ENCODE measurements at regions not wholly inside any gene's neighbourhood (a gene's known extent, or its start where the extent isn't known, plus 50 kb on each side); places are given as distances from the start of the nearest gene placed in this dataset.
A peak's percentile ranks its signal among the peaks of the same experiment; 100 is the strongest.
"Not testable (repeated sequence)": the region's sequence is repeated elsewhere in the genome, so short reads cannot be mapped to it uniquely, and the experiment has no call there.

DNA sequence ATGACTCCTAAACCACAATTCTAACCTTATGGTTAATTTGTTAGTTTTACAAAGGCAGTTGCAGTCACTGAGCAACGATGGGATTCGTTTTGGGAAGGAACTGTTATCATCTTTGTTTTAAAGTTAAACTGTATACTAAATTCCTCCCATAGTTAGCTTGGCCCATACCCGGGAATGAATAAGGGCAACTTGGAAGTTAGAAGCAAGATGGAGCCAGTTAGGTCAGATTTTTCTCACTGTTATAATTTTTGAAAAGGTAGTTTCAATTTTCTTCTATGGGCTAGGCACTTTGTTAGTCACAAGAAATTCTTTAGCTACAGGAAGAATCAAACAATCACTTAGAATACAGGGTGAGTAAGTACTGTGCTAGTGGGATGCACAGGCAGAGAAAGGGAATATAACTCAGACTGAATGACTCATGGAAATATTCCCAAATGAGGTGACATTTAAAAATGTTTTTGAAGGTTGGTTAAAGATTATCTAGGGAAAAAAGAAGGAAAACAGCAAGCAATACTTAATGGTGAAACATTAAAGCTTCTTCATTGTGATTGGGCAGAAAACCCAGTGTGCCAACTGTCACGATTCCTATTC is 153.6 kb downstream of the MAGEB17 start:
- DNase-seq (ENCODE audit: low read depth in 2 of 2), result no peak

DNA sequence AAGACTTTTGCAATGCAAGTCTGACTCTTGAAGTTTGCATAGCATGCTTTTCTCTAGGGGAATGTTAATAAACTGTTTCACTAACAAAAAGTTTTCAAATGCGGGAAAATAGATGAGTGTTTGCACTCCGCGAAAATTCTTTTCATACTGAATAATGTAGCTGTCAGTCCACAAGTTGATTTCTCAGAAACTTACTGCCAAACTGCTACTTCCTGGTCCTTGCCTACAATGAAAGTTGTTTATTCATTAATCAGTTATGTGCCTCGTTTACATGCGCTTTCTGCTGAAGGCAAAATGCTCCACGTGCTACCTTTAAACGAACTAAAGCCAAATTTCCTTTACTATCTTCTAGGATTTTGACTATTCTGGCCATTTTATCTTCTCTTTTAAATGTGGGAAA is 166.2 kb downstream of the MAGEB17 start:
- no peak for DNase-seq (ENCODE audit: low read depth in 2 of 2)

DNA sequence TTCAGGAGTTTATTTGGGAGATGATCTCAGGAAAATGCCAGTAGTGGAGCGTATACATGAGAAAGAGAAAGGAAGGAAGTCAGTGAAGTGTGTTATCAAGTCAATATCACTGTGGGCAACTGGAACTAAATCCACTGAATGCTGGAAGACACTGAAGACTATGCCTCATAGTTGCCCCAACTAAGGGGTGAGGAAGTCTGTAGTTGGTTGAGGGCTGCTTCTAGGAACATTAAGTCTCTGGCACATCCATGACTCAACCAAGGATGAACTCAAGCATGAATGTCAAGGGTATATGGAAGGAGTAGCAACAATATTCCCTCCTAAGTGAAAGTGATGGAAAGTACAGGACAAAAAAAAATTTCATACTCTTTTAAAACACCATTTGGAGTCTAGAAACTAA is 167.9 kb downstream of the MAGEB17 start:
- DNase-seq (ENCODE audit: low read depth in 2 of 2), result no peak

DNA sequence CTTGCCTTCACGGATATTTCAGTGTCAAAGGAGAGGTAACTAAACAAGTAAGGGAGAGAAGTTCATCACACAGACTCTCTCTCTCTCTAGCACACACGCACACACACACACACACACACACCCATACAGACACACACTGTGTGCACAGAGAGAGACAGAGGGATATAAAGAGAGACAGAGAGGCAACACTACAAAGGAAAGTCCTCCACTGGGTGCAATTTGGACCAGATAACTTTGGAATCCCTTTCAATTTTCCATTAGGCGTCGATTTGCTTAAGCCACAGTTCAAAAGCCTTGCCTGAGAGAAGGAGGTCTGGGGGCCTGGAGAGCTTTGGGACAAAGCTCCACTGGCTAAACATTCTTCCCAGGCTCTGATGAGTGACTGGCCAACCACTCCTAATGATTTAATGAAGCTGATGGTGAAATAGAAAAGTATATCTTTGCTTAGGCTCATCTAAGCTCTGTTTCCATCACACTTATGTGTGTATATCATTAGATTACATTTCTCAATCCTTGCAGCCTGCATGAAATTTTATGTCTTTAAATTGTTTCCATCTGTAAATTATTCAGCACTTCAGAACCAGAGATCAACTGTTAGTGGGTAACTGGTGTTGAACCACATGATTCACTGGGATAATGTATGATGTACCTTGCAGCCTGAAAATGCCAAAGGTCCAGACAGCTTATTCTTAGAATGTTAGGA is 180.8 kb downstream of the MAGEB17 start:
- no peak for DNase-seq (ENCODE audit: low read depth in 2 of 2)

DNA sequence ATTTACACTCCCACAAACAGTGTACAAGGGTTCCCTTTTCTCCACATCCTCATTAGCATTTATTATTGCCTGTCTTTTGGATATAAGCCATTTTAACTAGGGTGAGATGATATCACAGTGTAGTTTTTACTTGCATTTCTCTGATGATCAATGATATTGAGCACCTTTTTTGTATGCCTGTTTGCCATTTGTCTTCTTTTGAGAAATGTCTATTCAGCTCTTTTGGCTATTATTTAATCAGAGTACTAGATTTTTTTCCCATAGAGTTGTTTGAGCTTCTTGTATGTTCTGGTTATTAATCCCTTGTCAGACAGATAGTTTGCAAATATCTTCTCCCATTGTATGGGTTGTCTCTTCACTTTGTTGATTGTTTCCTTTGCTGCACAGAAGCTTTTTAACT is 190.6 kb downstream of the MAGEB17 start:
- no peak for DNase-seq (ENCODE audit: low read depth in 2 of 2)

DNA sequence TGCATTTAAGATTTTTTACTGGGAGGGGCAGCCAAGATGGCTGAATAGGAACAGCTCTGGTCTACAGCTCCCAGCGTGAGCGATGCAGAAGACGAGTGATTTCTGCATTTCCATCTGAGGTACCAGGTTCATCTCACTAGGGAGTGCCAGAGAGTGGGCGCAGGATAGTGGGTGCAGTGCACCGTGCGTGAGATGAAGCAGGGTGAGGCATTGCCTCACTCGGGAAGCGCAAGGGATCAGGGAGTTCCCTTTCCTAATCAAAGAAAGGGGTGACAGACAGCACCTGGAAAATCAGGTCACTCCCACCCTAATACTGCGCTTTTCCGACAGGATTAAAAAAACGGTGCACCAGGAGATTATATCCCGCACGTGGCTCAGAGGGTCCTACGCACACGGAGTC is 192.8 kb downstream of the MAGEB17 start:
- DNase-seq (ENCODE audit: low read depth in 2 of 2), result not testable (repeated sequence)

DNA sequence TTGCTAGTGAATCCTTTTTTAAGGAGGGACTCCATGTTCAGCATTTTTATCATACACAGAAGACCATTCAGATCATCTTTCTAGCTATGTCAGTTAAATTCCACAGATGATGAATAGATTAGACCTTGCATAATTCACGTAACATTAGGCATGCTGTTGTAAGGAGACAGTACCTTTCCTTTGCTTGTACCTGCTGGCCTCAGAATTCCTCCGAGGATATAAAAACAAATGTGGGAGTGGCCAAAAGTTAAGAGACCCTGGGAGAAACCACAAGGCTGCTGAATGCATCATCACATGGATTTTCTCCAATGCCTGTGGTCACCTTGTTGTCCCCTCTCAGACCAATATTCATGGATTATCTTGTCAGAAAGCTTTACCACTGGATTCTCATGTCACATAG is 201.4 kb downstream of the MAGEB17 start:
- DNase-seq (ENCODE audit: low read depth in 2 of 2), result no peak

DNA sequence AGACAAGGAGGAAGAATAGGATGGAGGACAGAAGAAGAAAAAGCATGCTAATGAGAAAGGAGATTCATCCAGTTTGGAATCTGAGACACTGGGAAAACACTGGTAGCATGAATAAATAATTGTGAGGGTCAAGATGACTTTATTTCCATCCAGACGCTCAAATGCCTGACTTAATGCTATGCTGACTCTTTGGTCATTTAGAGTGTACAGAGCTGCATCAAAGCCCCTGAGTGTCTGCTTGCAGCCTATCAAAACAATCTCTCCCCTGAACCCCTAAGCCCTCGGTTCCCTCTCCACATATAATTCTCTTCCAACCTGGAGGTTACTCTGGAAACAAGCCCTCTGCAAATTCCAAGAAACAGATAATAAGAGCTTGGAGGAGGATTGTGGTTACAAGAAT is 208.8 kb downstream of the MAGEB17 start:
- DNase-seq (ENCODE audit: low read depth in 2 of 2), result no peak

DNA sequence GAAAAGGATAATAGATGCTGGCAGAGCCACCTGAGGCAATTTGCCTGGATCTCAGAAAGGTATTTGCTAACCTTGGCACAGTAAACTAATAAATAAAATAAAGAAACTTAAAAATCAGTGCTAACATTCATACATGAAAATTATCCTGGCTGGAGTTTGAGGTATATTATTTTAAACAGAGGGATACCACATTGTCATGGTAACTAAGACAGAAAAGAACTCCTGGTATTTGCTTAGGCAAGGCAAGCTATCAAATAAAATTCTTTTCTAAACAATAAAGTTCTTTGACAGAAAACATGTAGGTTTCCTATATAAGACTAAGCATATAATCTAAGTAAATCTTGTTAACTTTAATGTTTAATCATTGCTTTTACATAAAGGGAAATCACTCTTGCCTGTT is 218.8 kb downstream of the MAGEB17 start:
- no peak for DNase-seq (ENCODE audit: low read depth in 2 of 2)

DNA sequence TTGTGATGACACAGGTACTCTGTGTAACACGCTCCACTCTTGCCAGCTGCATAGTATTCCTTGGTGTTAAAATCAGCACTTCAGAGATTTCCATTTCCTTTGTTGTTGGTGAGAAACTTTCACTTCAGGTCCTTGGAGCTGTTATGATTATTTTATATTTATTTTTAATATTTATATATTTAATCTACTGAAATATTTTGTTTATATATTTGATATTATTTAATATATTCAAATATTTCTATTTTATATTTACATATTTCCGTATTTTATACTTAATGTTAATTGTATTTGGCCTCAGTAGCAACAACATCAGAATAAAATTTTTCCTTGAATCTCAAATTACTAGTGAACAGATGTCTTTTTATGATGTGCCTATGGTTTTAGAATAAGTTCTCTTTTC is 225.3 kb downstream of the MAGEB17 start:
- DNase-seq (ENCODE audit: low read depth in 2 of 2), result no peak

DNA sequence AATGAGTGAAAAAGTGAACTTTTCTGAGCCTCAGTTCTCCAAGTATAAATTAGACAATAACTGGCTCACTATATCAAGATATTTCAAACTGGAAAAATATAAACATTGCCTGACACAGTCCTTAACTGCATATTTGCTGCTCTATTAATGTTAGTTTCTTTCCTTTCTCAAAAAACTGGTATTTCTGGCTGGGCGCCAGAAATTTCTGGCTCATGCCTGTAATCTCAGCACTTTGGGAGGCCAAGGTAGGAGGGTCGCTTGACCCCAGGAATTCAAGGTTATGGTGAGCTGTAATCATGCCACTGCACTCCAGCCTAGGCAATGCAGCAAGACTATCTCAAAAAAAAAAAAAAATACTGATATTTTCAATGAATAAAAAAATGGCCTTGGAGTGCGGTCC is 227.0 kb downstream of the MAGEB17 start:
- no peak for DNase-seq (ENCODE audit: low read depth in 2 of 2)

DNA sequence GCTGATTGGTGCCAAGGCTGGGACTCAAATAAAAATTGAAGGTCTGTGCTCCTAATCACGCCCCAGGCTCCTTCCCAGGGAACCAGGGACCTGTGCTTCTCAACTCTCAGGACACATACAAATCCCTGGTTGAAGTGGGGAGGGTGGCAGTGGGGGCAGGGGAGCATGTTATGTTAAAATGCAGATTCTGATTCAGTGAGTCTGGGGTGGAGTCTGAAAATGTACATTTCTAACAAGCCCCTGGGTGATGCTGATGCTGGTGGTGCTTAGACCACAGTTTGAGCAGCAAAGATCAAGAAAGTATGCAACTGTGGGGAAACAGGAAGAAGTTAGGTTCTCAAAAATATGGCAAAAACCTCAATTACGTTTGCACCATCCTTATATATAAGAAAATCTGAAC is 236.5 kb downstream of the MAGEB17 start:
- DNase-seq (ENCODE audit: low read depth in 2 of 2), result no peak

DNA sequence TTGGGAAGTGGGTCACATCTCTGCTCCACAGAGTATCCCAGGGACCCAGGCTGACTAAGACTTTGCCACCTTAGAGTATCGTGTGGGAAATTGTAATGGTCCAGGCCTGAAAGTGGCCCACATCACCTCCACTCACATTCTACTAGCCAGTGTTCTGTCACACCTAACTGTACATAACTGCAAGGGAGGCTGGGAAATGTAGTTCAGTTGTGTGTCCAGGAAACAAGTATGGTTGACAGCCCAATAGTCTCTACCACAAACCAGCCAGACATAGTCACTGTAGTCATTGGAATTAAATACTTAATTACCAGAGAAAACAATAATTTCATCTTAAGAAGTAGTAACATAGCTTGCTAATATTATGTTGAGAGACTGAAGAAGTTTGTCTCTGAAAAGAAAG is 233.4 kb upstream of the S100G start:
- DNase-seq (ENCODE audit: low read depth in 2 of 2), result no peak

DNA sequence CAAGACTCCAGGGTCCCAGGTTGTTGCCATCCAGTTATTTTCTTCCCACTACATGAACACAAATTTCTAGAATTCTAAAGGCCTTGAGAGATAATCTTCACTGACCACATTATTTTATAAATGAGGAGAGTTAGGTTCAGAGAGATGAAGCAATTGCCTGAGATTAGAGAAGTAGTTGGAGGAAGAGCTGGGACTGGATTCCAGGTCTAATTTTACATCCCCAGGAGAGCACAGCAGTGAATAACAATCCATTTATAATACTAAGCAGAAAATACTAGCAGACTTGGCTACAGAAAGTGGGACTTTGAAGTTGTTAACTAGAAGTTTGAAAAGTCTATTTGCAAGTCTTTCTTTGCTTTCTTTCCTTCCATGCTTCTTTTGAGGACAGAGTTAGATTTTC is 231.3 kb upstream of the S100G start:
- DNase-seq (ENCODE audit: low read depth in 2 of 2), result no peak

DNA sequence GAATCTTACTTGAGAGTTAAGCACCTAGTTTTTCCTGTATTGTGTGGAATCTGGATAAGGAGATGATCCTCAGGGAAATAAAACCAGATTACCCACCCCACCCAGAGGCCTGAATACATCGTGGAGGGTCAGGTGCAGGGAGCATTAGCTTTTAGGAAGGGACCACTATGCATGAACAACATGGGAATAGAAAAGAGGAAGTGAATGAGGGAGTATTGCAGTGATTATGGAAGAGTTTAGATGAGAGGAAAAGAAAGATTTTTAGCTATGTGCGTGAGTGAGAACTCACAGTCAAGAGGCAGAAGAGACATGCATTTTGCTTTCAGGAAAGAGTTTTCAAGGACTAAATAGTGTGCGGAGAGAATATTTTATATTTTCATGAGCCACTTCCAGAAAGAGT is 222.3 kb upstream of the S100G start:
- DNase-seq (ENCODE audit: low read depth in 2 of 2), result no peak

DNA sequence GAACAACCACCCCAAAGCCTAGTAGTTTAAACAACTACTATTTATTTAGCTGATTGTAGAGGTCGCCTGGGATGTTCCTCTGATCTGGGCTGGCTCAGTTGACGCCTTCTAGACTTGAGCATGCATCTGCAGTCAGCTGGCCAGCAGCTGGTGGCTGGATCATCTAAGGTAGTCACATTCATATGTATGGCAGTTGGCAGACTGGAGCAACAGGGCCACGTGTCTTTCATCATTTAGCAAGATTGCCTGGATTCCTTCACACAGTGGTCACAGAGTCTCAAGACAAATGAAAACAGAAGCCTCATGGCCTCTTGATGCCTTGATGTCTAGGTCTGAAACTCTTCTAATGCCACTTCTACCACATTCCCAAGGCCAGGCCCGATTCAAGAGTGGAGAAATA is 220.6 kb upstream of the S100G start:
- no peak for DNase-seq (ENCODE audit: low read depth in 2 of 2)

DNA sequence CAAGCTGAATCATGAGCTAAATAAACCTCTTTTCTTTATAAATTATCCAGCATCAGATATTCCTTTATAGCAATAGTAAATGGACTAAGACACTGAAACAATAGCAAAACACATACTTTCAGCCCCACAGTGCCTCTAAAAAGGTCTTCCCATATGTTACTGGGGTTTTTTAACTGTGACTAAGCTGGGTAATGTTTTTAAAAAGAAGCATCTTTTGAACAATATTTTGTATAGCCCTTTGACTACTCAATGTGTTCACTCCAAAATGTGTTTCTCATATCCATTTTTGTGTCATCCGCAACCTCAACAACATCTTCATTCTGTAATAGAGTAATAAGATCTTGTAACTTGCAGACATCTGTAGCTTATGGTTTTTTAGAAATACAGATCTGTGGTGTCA is 218.7 kb upstream of the S100G start:
- DNase-seq (ENCODE audit: low read depth in 2 of 2), result no peak

DNA sequence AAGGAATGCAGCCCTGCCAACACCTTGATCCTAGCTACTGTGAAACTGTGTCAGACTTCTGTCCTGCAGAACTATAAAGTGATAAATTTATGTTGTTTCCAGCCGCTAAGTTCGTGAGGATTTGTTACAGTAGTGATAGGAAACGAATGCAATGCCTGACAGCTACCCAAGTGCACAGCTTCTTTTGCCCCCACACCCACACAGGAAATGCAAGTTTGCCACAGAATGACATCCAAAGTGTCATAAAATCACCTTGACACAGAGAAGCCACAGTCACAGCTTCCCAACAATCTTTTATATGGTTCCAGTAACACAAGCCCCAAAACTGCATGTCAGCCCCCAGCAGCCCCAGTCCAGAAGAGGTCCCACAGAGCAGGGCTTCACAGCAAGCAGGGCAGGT is 216.9 kb upstream of the S100G start:
- no peak for DNase-seq (ENCODE audit: low read depth in 2 of 2)

DNA sequence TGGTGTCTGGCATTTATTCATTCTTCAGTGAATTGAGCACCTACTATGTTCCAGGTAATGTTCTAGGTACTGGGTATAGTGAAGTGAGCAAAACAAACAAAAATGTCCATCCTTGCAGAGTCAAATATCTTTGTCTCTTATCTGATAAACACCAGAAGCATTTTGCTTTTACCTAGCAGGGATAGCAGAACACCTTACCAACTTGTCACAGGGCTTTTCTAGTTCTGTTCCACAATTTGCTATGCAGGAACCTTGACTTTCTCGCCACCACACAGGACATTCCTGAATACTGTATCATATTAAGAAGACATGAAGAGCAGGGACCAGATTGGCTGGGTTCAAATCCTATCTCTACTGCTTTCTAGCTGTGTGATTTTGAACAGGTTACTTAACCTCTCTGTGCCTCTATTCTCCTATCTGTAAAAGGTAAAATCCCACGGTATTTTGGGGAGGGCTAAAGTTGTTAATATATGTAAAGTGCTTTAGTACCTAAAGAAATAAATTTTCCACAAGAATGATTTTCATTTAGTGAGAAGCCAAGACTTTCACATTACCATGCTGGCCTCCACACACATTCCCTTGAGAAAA is 214.5 kb upstream of the S100G start:
- DNase-seq (ENCODE audit: low read depth in 2 of 2), result no peak

DNA sequence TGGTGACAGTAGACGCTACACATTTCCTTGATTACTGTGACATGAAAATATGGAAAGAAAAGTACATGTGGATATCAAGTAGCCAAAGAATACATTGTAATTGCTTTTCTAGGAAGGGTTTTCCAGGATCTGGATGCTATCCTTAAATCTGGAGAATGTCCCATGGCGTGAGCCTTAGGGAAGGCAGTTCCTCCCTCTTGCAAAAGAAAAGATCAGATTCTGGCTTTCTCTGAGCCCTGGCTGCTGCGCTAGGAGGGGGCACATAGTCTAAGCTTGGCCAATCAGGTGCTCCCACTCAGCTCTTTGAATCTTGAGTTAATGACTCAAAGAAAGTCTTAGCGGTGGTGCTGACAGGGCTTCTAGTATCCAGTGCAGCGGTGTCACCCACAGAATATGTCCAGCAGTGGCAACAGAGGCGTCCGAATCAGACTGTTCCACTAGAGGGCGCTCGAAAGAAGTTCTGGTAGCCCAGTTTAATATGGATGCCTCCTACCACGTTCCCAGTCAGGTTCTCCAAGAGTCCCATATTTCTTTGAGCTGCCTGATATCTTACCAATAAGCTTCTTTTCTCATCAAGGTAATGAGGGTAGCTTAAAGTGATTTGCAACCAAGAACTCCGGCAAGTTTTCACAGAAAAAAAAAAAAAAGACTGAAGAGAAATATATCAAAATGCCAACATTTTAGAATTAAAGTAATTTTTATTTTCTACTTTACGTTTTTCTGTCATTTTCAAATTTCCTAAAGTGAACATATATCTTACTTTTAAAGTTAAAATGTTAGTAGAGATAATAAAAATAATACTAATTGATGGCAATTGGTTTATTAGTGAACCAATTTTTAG is 213.4 kb upstream of the S100G start:
- DNase-seq (ENCODE audit: low read depth in 2 of 2), result peak; percentile 23 to 46

DNA sequence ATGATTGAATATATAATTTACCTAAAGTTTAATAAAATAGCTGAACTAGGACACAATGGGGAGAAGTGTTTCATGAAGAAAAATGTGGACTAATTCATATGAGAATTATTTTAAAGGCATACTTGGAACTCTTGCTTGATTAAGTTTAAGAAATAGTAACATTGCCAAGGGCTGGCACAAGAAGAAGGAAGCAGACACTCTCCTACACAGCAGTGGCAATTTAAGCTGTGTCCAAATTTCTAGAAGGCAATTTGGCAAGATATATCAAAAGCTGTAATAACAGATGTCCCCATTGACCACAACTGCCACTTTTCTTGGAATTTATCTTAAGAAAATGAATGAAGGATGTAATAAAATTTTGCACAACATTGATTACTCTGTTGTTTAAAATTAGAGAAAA is 209.5 kb upstream of the S100G start:
- DNase-seq (ENCODE audit: low read depth in 2 of 2), result no peak

DNA sequence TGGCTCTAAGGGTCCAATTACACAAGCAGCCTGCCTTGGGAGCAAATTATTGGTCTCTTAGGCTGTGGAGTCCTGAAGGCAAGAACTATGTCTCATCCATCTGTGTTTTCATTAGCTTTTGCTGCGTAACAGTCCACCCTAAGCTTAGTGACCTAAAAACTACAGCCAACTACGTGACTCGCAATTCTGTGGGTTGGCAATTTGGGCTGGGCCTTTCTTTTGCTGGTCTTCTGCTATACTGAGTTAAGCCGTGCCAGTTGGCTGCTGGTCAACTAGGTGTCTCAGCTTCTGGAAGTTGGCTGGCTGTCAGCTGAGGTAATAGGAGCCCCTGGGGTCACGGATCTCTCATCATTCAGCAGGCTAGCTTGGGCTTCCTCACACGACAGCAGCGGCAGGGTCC is 205.6 kb upstream of the S100G start:
- DNase-seq (ENCODE audit: low read depth in 2 of 2), result no peak
